AG04449 (cell line): ENCODE measurements at regions not wholly inside any gene's neighbourhood (a gene's known extent, or its start where the extent isn't known, plus 50 kb on each side); places are given as distances from the start of the nearest gene placed in this dataset.

ENCODE experiments used
- CTCF ChIA-PET: fragments of 350-600 bp; formaldehyde crosslinking; extraction: SDS; loops from one replicate; lab custom pipeline; 2021; ENCODE audit warnings: antibody characterized with exemption; lab: Yijun Ruan, JAX
- POLR2A ChIA-PET: fragments of 400-600, 350-600 bp; formaldehyde crosslinking; extraction: SDS; loops from one replicate; lab custom pipeline; 2020; ENCODE audit warnings: antibody characterized with exemption, inconsistent platforms; lab: Yijun Ruan, JAX
- DNase-seq: peaks from one replicate; pipeline ENCODE4 v3.0.0-alpha.2; 2010; ENCODE audit warnings: low read depth, low spot score
- H3K4me3 ChIP-seq: 2 replicates; pipeline ENCODE4 v1.5.1; 2011; ENCODE audit warnings: low read depth, mild to moderate bottlenecking, control low read depth, low read length
- CTCF ChIP-seq: IDR thresholded peaks from one replicate; pipeline ENCODE4 v1.5.1; 2011; ENCODE audit warnings: mild to moderate bottlenecking, moderate library complexity, low read length, control low read depth, inconsistent platforms; ENCODE audit not compliant: insufficient read depth; ENCODE audit errors: missing control alignments

GRCh38 chr3:40912461-40912860, 286.8 kb upstream of the CTNNB1 start:
- ChIA-PET CTCF (no interaction called here), POLR2A (no interaction called here)
- no peak for DNase-seq
- H3K4me3 ChIP-seq: no peak overlapping the region
- TF ChIP-seq CTCF: no peak

GRCh38 chr3:40913192-40913591, 286.1 kb upstream of the CTNNB1 start:
- no peak overlapping the region for H3K4me3 ChIP-seq
- no peak for DNase-seq
- ChIA-PET CTCF (no interaction called here), POLR2A (no interaction called here)
- TF ChIP-seq CTCF: no peak

- DNase-seq: no peak
- no peak overlapping the region for H3K4me3 ChIP-seq
- TF ChIP-seq CTCF: no peak
- CTCF ChIA-PET: no interaction called here
- POLR2A ChIA-PET: no interaction called here
Measured at GRCh38 chr3:40913641-40914040, 285.7 kb upstream of the CTNNB1 start.

- ChIA-PET CTCF (no interaction called here), POLR2A (no interaction called here)
- H3K4me3 ChIP-seq: no peak overlapping the region
- DNase-seq: no peak
- TF ChIP-seq CTCF: no peak
Measured at GRCh38 chr3:40914475-40914874, 284.8 kb upstream of the CTNNB1 start.

- H3K4me3 ChIP-seq: no peak overlapping the region
- POLR2A ChIA-PET: no interaction called here
- CTCF ChIA-PET: no interaction called here
- DNase-seq: no peak
- TF ChIP-seq CTCF: no peak
Measured at GRCh38 chr3:40915346-40915865, 283.9 kb upstream of the CTNNB1 start.

- no peak for DNase-seq
- no peak for TF ChIP-seq CTCF
- H3K4me3 ChIP-seq: no peak overlapping the region
- CTCF ChIA-PET: interaction anchor here (0.6 kb wide), 1 partner anchor 1466 kb away, joined by 3 read pairs; no protein-coding TSS in a partner anchor
- POLR2A ChIA-PET: no interaction called here
Measured at GRCh38 chr3:40920041-40920440, 279.3 kb upstream of the CTNNB1 start.
